ENCODE measurements at regions not wholly inside any gene's neighbourhood (a gene's known extent, or its start where the extent isn't known, plus 50 kb on each side); places are given as distances from the start of the nearest gene placed in this dataset.

GRCh38 chr22:48396785-48397530 lies 1430.7 kb downstream of the BRD1 start:
- TF ChIP-seq CTCF (IDR thresholded peaks at IDR 0.05): no peak
- no peak for TF ChIP-seq POLR2A (IDR thresholded peaks at IDR 0.05)
- TF ChIP-seq EP300 (IDR thresholded peaks at IDR 0.05): no peak
- TF ChIP-seq POLR2AphosphoS5 (IDR thresholded peaks at IDR 0.05): no peak
